GM10248 (cell line): ENCODE measurements at regions not wholly inside any gene's neighbourhood (a gene's known extent, or its start where the extent isn't known, plus 50 kb on each side); places are given as distances from the start of the nearest gene placed in this dataset.

Experiments used
- CTCF ChIA-PET: fragments of 300-600 bp; sonication (Branson Sonifier 250); formaldehyde crosslinking; extraction: SDS; loops from one replicate; lab custom pipeline; 2021; ENCODE audit warnings: antibody characterized with exemption; lab: Yijun Ruan, JAX
- POLR2A ChIA-PET: fragments of 350-650 bp; sonication (Branson Sonifier 250); formaldehyde crosslinking; extraction: SDS; loops from one replicate; lab custom pipeline; 2020; ENCODE audit warnings: antibody characterized with exemption; lab: Yijun Ruan, JAX
- DNase-seq: peaks from one replicate; pipeline ENCODE4 v3.0.0; 2012; ENCODE audit errors: extremely low spot score
- CTCF ChIP-seq: IDR thresholded peaks from 2 replicates; pipeline ENCODE4 v1.5.1; 2012; ENCODE audit warnings: mild to moderate bottlenecking, low read depth; ENCODE audit errors: extremely low read depth, missing control alignments, control extremely low read depth

DNA sequence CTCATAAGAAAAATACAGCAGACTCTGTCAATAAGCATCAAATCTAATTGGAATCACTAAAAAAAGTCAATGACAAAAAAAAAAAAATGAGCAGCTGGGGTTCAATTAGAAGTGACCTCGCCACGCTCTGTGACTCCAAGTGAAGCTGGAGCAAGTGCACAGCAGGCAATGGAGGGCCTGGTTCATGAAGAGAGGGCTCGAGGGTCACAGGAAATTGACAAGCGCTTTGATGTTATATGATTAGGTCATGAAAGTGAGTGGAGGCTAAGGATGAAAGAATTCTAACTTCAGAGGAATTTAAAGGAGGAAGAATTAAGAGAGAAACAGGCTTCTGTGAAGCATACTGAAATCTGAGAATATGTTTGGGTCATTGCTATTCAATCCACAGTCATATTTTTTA lies 85.4 kb upstream of the TMEM18 start:
- POLR2A ChIA-PET, result no interaction called here
- no peak for DNase-seq
- TF ChIP-seq CTCF, result no peak
- CTCF ChIA-PET, result no interaction called here

- ChIA-PET CTCF (no interaction called here), POLR2A (no interaction called here)
- no peak for DNase-seq
- TF ChIP-seq CTCF, result no peak
Measured at GRCh38 chr2:761384-761783, 84.2 kb upstream of the TMEM18 start.

GRCh38 chr2:760001-760400 lies 82.8 kb upstream of the TMEM18 start:
- DNase-seq, result no peak
- ChIA-PET POLR2A (no interaction called here), CTCF (interaction anchor here (1.1 to 1.9 kb wide), 4 partner anchors 9 to 25 kb away, joined by 3 to 6 read pairs (median 4); no protein-coding TSS in a partner anchor)
- TF ChIP-seq CTCF, result no peak

DNA sequence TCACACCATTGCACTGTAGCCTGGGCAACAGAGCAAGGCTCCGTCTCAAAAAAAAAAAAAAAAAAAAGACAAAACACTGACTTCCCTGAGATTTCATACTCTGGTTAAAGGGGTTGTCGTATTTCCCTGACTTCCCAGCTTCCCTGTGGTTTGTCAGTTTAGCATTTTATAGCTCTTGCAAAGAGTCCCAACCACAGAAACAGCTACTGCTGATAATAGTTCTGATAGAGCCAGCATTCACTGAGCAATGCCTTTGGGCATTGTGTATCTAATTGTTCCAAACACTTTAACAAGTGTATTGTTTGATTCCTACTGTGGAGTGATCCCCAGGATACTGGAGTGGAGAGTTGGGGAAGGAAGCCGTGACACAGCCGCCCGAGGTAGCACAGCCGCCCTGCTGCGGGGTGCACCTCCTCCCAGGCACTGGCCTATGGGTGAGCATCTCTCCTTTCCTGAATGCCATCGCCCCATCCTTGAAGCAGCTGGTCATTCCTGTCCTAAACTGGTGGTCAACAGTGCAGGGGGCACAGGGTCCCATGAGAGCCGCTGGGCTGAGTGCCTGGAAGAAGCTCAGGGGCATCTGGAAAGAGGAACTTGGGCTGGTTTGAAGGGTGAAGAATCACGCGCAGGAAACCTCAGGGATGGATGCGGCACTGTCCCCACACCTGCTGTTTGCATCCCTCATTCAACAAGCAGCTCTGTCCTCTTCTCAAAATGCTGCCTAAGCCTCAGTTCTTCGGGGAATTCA lies 81.0 kb upstream of the TMEM18 start:
- no peak for DNase-seq
- CTCF ChIA-PET, result no interaction called here
- TF ChIP-seq CTCF, result no peak
- POLR2A ChIA-PET, result no interaction called here

DNA sequence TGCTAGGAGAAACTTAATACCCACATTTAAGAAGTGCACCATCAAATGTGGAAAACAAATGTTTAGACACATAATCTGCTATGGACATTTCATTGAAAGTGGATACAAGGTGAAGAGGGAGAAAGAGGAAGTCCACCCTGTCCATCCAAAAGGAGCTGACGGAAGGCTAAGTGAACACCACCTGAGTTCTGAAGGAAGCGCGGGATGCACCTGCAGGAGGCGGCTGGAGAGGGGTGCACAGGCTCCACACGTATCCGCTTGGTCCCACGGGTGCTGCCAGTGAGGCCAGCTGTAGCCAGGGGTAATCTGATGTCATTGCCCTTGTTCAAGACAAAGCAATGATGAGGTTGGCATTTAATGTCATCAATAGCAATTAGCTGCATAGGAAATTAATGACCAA lies 75.9 kb upstream of the TMEM18 start:
- ChIA-PET CTCF (no interaction called here), POLR2A (no interaction called here)
- no peak for DNase-seq
- TF ChIP-seq CTCF, result no peak

GRCh38 chr2:751474-751873 lies 74.3 kb upstream of the TMEM18 start:
- no peak for TF ChIP-seq CTCF
- DNase-seq, result no peak
- ChIA-PET CTCF (interaction anchor here (1.2 kb wide), 1 partner anchor 9 kb away, joined by 3 read pairs; no protein-coding TSS in a partner anchor), POLR2A (no interaction called here)
